ENCODE measurements at regions not wholly inside any gene's neighbourhood (a gene's known extent, or its start where the extent isn't known, plus 50 kb on each side); places are given as distances from the start of the nearest gene placed in this dataset.

DNA sequence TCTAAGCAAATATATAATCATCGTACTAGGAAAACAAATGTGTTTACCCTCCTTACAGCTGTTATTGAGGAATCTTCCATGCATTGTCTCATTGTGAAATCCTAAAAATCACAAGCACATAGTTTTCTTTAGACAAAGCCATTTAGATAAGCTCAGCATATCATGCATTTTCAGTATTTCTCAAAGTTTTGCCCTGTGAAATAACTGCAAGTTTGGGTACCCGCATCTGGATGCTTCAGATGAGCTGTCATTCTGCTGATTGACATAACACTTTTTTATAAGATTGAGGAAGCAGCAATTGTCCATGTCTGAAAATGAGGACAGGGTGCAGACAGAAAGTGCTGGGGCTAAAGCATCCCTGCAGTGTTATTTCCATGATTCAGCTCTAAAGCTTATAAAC is 96.2 kb downstream of the IYD start:
- intact Hi-C loops (cut with DNase I) = no loop called here
- Histone ChIP-seq H3K9me3 (ENCODE audit: control insufficient read depth in 2 of 3, insufficient read depth in 1 of 3, low read length in 3 of 3) (no peaks in the 10 kb centered on the region), H3K27me3 (ENCODE audit: control insufficient read depth, insufficient read depth, low read length) (no peaks in the 10 kb centered on the region), H3K4me1 (ENCODE audit: control insufficient read depth in 2 of 3, insufficient read depth in 2 of 3, low read depth in 1 of 3, low read length in 3 of 3) (no peaks in the 10 kb centered on the region), H3K9ac (ENCODE audit: low read length in 3 of 3) (no peak overlapping the region), H3K36me3 (ENCODE audit: control insufficient read depth in 2 of 3, insufficient read depth in 3 of 3, low read length in 3 of 3) (no peaks in the 10 kb centered on the region), H3K4me3 (ENCODE audit: low read length in 3 of 3) (no peak overlapping the region), H3K27ac (ENCODE audit: low read depth in 2 of 2, low read length in 2 of 2) (no peak overlapping the region)
- no peak for DNase-seq
- no peak for TF ChIP-seq CTCF (IDR thresholded peaks at IDR 0.05; ENCODE audit: borderline replicate concordance, extremely low read depth, insufficient read depth)
- FAIRE-seq = no peak

- FAIRE-seq (no peak), DNase-seq (no peak)
- no peaks in the 10 kb centered on the region for H3K27me3 ChIP-seq (ENCODE audit: control insufficient read depth, insufficient read depth, low read length)
- H3K9ac ChIP-seq (ENCODE audit: low read length in 3 of 3) = no peak overlapping the region
- intact Hi-C loops (cut with DNase I) = no loop called here
- H3K36me3 ChIP-seq (ENCODE audit: control insufficient read depth in 2 of 3, insufficient read depth in 3 of 3, low read length in 3 of 3) = no peaks in the 10 kb centered on the region
- no peaks in the 10 kb centered on the region for H3K9me3 ChIP-seq (ENCODE audit: control insufficient read depth in 2 of 3, insufficient read depth in 1 of 3, low read length in 3 of 3)
- no peak overlapping the region for H3K27ac ChIP-seq (ENCODE audit: low read depth in 2 of 2, low read length in 2 of 2)
- H3K4me1 ChIP-seq (ENCODE audit: control insufficient read depth in 2 of 3, insufficient read depth in 2 of 3, low read depth in 1 of 3, low read length in 3 of 3) = no peaks in the 10 kb centered on the region
- no peak for TF ChIP-seq CTCF (IDR thresholded peaks at IDR 0.05; ENCODE audit: borderline replicate concordance, extremely low read depth, insufficient read depth)
- H3K4me3 ChIP-seq (ENCODE audit: low read length in 3 of 3) = no peak overlapping the region
Observed at GRCh38 chr6:150465610-150466009, 96.8 kb downstream of the IYD start.

DNA sequence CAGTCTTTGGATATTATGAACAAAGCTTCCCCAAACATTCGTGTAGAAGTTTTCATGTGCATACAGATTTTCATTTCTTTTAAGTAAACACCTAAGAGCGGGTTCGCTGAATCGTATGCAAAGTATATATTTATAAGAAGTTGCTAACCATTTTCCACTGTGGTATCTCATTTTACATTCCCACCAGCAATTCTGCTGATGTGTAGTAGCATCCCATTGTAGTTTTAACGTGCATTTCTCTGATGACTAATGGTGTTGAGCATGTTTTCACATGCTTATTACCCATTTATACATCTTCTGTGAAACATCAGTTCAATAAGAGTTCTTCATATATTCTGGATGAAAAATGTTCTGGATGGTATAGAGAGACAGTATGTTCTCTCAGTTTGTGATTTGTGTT is 97.4 kb downstream of the IYD start:
- H3K4me3 ChIP-seq (ENCODE audit: low read length in 3 of 3) = no peak overlapping the region
- no peaks in the 10 kb centered on the region for H3K9me3 ChIP-seq (ENCODE audit: control insufficient read depth in 2 of 3, insufficient read depth in 1 of 3, low read length in 3 of 3)
- no peak overlapping the region for H3K9ac ChIP-seq (ENCODE audit: low read length in 3 of 3)
- no peak for TF ChIP-seq CTCF (IDR thresholded peaks at IDR 0.05; ENCODE audit: borderline replicate concordance, extremely low read depth, insufficient read depth)
- H3K27me3 ChIP-seq (ENCODE audit: control insufficient read depth, insufficient read depth, low read length) = no peaks in the 10 kb centered on the region
- no peaks in the 10 kb centered on the region for H3K4me1 ChIP-seq (ENCODE audit: control insufficient read depth in 2 of 3, insufficient read depth in 2 of 3, low read depth in 1 of 3, low read length in 3 of 3)
- FAIRE-seq = no peak
- intact Hi-C loops (cut with DNase I) = no loop called here
- no peaks in the 10 kb centered on the region for H3K36me3 ChIP-seq (ENCODE audit: control insufficient read depth in 2 of 3, insufficient read depth in 3 of 3, low read length in 3 of 3)
- no peak for DNase-seq
- no peak overlapping the region for H3K27ac ChIP-seq (ENCODE audit: low read depth in 2 of 2, low read length in 2 of 2)

DNA sequence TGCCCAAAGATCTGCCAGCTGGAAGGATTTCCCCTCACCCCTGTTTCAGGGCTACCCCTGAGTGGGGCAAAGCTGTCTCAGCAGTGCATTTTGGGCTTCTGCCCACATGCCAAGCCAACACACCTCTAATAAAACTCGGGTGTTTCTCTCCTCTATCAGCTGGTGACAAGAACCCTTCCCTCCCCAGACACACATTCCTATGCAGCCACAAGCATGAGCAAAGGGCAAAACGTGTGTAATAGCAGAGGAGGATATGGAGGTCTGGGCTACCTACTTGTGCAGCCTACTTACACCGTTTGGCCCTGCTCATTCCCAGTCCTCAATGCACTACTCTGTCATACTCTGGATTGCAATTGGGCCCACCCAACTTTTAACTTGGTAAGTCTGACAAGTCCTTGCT is 101.3 kb downstream of the IYD start:
- no peak overlapping the region for H3K9ac ChIP-seq (ENCODE audit: low read length in 3 of 3)
- H3K4me1 ChIP-seq (ENCODE audit: control insufficient read depth in 2 of 3, insufficient read depth in 2 of 3, low read depth in 1 of 3, low read length in 3 of 3) = no peaks in the 10 kb centered on the region
- intact Hi-C loops (cut with DNase I) = no loop called here
- DNase-seq (no peak), FAIRE-seq (no peak)
- no peak overlapping the region for H3K4me3 ChIP-seq (ENCODE audit: low read length in 3 of 3)
- H3K36me3 ChIP-seq (ENCODE audit: control insufficient read depth in 2 of 3, insufficient read depth in 3 of 3, low read length in 3 of 3) = no peaks in the 10 kb centered on the region
- no peaks in the 10 kb centered on the region for H3K9me3 ChIP-seq (ENCODE audit: control insufficient read depth in 2 of 3, insufficient read depth in 1 of 3, low read length in 3 of 3)
- no peak for TF ChIP-seq CTCF (IDR thresholded peaks at IDR 0.05; ENCODE audit: borderline replicate concordance, extremely low read depth, insufficient read depth)
- H3K27ac ChIP-seq (ENCODE audit: low read depth in 2 of 2, low read length in 2 of 2) = no peak overlapping the region
- no peaks in the 10 kb centered on the region for H3K27me3 ChIP-seq (ENCODE audit: control insufficient read depth, insufficient read depth, low read length)
